DMS 273 (cell line): ENCODE measurements at regions not wholly inside any gene's neighbourhood (a gene's known extent, or its start where the extent isn't known, plus 50 kb on each side); places are given as distances from the start of the nearest gene placed in this dataset.

Experiments used
- DNase-seq: peaks from one replicate; lab custom pipeline; 2025; ENCODE audit not compliant: unreplicated experiment; lab: John Stamatoyannopoulos, UW

DNA sequence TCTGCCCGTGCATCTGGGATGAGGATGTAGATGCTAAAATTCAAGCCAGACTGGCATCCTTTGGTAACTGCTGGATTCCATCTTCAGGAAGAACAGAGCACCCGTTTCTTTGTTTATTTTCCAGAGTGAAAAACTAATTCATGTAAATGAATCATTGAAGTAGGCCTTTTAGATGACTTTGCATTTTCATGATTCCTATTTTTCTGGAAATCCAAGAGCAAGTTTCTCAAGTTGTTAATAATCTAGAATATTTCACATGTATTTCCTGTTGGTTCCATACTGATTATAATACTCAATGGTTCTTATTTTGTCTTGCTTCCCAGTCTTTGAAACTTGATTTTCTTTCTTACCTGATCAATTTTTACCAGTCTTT is 328.4 kb downstream of the LPIN1 start:
- no peak for DNase-seq

DNA sequence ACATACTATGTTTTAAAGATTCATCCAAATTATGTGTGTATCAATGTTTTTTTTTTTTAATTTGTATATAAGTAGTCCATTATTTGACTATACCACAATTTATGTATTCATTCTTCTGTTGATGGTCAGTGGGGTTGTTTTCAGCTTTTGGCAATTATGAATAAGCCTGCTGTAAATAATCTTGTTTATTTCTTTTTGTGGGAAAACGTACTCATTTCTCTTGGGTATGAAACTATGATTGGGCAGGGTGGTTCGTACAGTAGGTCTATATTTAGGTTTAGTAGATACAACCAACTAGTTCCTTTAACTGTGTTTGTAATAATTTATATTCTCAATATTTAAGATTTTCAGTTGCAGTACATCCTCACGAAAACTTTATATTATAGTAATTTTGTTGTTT is 329.2 kb downstream of the LPIN1 start:
- DNase-seq: no peak

DNA sequence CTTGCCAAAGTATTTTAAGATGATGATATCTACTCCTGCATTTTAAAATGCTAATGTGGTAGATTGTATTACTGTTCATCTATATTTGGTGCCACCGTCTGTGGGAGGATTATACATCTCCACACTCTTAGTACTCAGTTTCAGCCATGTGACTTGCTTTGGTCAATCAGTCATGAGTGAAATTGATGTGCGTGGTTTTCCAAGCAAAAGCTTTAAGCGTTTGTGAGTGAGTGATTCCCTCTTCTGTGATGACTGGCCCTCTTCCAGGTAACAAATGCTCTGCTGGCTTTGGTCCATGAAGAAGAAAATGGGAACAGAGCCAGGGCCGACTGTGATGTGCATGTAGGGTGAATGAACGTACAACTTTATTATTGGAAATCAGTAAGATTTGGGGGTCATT is 330.4 kb downstream of the LPIN1 start:
- DNase-seq: peak; percentile 63

DNA sequence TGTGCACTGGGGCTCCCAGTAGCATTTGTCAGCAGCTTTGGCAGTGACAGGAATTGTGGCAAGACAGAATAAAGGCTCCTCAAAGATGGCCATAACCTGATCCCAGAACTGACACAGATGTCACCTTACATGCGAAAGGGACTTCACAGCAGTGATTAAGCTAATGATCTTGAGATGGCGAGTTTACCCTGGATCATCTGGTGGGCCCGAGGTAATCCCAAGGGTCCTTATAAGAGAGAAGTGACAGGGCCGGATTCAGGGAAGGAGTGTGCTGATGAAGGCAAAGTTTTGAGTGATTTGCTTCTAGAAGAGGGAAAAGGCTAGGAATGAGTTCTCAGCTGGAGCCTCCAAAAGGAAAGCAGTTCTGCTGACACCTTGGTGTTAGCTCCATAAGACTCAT is 333.9 kb downstream of the LPIN1 start:
- no peak for DNase-seq

DNA sequence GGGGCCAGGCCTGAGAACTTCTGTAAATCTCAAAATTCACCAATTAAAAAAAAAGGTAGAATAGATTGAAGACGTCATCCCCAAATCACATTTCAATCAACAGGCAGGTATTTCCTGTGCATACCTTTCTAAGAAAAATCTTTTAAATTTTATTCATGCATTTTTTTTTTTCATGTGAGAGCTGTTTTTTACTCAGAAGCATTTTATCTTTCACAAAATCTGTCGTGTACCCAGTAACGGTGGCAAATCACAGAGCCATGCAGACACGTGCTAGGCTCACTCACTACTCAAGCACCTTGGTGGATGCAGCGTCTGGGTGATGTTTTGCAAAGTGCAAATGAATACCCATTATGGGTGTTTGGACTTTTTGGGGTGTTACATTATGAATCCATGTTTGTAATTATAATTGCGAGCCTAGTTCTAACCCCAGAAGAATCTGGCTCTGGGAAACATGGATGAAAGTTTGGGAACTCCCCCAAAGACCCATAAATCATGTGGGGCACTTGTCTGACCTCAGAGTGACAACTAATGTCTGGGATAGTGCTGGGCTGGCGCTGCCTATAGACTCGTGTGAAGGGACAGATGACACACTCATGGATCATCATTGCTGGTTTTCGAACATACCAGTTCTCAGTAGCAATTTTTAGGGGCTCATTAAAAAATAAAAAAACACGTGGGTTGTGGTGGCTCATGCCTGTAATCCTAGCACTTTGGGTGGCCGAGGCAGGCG is 335.2 kb downstream of the LPIN1 start:
- no peak for DNase-seq

DNA sequence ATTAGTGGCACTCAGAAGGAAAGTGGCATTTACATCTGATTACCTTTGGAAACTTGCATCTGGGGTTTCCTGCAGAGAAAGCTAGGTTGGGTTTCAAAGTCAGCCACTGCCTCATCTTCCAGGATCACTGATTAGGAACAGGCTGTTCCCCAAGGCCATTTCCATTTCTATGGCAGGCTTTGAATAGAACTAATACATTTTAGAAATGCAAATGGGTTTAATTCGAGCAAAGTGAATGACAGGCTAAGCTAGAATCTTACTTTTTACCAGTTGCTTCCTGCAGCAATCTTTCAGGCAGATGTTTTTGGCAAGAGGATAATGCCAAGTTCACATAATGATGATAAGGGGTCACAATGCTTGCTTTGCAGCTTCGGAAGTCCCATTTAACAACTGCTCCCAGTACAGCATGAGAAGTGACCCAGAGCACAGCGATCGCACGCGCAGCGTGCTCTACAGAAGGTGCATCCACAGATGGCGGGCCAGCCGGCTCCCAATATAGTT is 336.7 kb downstream of the LPIN1 start:
- no peak for DNase-seq

DNA sequence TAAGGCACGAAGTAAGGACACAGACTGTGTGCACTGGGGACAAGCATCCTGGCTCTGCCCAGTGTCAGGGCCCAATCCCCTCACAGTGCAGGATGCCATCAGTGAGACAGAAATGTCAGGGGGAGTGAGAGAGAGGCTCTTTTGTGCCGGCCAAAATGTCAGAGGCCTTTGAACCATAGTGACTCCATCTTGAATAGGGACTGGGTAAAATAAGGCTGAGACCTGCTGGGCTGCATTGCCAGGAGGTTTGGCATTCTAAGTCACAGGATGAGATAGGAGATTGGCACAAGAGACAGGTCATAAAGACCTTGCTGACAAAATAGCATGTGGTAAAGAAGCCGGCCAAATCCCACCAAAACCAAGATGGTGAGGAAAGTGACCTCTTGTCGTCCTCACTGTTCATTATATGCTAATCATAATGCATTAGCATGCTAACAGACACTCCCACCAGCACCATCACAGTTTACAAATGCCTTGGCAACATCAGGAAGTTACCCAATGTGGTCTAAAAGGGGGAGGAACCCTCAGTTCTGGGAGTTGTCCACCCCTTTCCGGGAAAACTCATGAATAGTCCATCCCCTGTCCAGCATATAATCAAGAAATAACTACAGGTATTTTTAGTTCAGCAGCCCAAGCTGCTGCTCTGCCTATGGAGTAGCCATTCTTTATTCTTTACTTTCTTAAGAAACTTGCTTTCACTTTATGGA is 337.4 kb downstream of the LPIN1 start:
- DNase-seq: no peak

DNA sequence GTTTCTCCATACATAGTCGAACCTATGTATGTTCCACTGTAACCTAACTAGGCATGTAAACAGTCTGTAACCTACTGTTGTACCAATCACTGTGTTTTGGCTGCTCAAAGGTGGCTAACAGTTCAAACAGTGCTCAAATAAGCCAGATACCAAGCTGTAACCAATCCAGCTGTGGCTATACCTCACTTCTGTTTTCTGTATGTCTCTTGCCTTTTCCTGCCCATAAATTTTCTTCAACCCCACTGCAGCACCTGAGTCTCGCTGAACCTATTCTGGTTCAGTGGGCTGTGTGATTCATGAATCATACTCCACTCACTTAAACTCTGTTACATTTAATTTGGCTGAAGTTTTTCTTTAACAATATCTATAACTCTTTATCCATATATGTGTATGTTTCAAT is 340.7 kb downstream of the LPIN1 start:
- DNase-seq: no peak

DNA sequence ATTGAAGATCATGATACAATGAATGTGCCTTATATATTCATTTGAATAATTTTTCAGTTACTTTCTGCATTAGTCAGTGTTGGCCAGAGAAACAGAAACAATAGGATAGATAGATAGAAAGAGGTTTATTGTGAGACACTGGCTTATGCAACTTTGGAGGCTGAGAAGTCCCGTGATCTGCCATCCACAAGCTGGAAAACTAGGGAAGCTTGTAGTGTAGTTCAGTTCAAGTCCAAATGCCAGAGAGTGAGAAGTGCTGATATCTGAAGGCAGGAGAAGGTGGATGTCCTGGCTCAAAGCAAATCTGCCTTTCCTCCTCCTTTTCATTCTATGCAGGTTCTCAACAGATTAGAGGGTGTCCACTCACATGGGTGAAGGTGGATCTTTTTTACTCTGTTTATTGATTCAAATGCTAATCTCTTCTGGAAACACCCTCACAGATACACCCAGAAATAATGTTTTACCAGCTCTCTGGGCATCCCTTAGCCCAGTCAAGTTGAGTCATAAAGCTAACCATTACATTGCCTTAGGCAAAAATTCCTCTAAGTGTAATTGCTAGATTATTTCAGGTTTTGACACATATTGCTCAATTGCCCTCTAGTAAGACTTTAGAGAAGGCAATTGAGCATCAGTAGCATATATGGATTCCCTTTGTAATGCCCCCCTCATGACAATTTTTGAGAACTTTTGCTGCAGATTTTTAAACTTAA is 341.4 kb downstream of the LPIN1 start:
- DNase-seq: no peak

DNA sequence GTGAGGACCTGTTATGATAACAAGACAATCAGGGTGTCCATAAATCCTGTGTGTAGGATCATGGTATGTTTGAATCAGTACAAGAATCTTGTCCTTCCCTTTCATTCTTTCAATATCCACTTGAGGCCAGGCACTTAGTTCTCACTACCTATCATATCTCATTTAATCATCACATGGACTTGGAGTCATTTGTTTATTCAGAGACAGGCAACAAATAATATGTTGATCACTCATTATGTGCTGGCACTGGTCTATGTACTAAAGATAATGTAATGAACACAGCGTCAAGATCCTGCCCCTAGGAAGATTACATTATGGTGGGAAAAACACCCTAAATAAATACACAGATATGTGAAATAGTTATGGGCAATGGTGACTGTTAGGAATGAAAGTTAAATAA is 342.6 kb downstream of the LPIN1 start:
- DNase-seq: no peak

DNA sequence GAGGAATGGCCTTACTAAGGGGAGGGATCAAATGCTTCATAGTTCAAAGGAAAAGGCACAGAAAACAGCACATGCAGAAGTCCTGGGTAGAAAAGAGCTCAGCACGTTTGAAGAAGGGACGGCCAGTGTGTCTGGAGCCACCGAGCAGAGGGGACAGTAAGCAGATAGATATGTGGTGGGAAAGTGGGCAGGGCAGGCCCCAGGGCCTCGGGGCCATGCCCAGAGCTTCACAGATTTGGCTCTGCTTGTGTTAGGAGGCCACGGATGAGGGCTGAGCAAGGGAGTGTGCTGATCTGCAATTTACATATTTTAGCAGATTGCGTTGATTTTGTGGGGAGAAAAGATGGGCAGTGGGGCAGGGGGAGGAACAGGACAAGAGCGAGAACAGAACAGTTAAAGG is 343.1 kb downstream of the LPIN1 start:
- no peak for DNase-seq

DNA sequence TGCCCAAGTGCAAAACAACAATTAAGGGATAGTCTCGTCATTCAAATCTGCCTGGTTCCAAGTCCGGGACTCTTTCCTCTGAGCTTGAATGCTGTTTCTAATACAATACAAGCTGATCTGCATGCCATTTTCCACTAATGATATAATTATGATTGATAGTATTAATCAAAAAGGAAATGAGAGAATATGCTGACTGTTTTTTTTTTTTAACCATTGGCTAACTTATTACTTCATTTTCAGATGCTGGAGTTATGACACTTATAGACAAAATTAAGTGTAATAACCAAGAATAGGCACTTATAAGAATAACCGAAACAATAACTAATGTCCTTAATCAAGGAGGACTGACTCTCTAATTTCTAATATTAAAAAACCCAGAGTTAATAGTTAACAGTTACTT is 343.6 kb downstream of the LPIN1 start:
- DNase-seq: no peak

DNA sequence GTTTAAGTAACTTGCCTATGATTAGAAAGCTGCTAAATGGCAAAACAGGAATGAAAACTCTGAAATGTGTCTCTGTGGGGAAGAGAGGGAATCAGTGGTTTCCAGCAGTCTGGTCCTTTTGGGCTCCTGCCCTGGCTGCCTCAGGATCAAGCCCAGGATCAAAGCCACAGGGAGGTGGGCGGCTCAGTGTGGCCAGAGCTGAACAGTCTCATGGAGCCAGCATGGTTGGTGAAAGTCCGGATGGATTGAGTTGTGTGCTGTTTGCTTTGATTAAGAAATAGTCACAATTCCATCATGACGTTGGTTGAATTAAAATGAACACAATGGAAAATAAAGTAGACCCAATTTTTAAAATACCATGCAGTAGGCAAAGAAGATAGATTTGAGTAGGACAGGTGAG is 344.2 kb downstream of the LPIN1 start:
- DNase-seq: no peak

DNA sequence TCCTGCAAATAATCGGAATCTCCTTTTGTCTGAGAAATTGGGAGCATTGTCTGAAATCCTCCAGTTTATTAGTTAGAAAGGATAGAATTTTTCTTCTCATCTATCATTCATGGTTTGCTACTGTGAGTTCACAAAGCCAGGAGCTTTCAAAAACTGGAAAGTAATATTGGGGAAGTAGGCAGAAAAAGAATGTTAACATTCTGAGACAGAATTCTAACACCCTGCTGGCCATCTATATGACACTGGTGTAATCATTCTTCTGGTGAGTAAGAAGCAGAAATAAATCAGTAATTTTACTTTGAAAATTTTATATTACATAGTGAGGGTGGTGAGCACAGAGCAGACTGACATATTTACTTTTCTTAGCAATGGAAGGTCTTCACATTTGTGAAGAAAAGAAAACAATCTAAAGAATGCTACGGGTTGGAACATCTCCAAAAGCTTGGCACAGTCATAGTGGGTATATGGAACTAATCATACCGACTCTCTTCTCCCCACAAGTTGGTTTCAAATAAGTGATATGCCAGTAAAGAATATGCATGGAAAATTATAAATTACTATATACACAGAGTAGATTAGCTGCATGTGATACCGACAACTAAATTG is 344.9 kb downstream of the LPIN1 start:
- no peak for DNase-seq

DNA sequence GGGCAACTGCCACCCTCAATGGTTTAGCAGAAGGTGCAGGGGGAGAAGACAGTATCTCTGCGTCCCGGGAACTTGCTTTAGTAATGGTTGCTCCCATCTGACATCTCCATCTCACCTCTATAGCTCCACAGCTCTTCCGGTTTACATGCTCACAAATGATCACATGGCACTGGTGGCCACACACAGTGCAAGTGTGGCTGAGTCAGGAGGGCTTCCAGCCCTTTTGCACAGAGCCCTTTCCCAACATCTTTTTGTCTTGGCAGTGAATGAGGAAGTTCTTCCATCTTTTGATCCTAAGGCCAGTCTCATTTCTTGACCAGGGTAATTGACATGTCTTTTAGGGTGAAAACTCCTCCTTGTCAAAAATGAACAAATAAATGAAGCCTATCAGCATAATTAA is 347.7 kb downstream of the LPIN1 start:
- no peak for DNase-seq

DNA sequence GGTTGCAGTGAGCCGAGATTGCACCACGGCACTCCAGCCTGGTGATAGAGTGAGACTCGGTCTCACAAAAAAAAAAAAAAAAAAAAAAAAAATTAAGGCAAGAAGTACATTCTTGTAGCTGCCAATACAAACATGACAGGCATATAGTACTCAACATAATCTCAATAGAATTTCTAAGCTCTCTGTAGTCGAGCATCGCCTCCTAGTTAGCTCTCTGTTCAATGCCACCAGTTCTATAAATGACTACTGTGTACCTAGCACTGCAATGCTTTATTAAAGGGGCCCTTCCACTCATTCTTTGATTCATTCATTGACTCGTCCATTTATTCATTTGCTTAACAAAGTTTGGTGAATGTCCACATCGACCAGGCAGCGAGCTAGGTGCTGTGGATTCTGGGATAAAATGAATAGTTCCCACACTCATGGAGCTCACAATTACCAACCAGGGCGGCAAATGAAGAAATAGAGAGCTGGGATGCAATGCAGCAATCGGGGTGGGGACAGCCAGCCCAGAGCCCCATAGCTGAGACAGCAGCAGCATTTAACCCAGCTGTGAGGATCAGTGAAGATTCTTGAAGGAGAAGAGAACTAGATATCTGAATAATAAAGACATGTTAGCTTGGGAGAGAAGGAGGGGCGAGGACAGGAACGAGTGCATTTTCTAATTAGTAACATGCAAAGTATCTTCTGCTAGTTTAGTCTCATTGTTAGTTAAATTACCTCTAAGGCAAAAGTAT is 349.8 kb downstream of the LPIN1 start:
- DNase-seq: no peak

DNA sequence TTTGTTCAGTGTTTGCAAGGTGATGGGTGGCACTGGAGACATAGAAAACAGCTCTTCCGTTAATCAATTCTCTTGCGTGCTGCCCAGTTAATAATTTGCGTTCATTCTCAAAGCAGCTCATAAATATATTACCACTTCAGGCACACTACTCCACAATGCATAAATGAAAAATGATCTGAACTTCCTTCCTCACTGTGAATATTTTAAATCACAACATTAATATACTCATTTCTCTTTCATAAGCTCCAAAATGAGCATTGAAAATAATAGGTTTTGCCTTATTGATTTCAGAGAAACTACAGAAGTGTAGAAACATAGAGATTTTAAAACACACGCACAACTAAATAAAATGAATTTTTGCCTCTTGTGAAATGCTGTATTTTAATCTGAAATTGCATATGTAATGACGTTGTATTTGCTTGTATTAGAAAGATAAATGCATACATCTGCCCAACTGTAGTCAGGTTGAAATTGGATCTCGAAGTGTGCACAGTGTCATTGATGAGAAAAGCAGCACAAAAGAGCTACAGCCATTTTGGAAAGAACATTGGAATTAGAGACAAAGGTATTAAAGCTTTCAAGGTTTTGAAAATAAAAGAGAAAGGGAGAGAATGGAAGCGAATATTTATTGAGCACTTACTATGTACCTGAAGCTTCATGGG is 350.5 kb downstream of the LPIN1 start:
- no peak for DNase-seq

DNA sequence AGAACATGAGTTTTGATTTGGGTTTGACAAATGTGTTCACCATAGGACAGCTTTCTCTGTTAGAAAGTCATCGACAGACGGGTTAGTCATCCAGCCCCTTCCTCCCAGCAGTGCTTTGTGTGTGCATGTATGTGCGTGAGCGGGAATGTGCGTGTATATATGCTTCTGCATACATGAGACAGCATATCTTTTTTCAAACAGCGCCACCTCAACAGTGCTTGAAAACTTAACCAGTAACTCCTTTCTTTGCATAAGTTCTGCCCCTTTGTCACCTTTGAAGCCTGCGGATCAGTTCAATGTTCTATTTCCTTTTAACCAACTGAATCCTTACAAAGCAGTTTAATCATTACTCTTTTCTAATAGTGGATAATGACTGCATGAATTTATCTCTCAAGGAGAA is 351.4 kb downstream of the LPIN1 start:
- no peak for DNase-seq

DNA sequence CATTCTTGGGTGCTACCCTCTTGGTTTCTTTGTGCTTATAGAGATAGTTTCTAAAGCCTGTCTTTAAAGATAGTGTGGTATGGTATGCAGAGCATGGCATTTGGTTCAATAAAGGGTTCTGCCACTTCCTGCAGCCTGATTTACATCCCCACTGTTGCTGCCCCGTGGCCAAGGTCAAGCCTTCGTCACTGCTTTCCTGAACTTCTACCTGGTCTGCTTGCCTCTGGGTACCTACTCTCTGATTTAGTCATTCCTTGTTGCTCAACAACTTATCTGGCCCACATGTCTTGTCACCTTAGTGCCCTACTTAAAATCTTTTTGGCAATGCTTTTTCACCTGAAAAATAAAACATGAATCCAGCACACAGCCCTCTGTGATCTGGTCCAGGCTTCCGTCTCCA is 352.9 kb downstream of the LPIN1 start:
- no peak for DNase-seq

DNA sequence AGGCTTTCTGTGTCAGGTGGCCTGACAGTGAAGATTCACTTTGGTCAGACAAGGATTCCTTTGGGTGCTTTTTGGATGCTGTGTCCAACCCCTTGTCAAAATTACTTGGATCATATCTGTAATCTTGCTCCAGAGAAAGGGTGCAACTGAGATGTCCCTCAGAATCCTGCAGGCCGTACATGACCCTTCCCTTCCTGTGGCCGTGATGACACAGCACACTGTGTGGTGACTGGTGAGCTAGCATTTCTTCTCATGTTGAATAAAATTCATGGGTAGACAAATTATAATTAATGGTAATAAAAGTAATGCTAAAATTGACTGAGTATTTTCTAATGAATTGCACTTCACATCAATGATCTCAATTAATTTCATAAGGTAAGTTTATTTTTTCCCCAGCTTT is 356.2 kb downstream of the LPIN1 start:
- DNase-seq: no peak

DNA sequence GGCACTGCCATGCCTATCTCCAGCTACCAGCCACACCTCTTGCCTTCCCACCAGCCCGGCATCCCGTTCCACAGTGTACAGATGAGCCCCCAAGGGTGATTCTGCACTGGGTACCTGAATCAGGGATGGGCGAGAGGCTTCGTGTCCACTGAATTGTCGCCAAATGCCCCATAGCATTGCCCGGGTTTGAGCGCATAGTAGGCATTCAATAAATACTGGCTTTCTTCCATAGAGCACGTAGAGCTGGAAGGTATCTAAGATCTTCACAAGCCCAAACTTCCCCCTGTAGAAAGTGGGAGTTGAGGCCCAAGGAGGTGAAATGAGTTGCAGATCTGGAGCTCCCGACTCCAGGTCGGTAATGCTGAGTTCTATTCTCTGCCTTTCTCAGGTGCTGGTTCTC is 358.7 kb downstream of the LPIN1 start:
- no peak for DNase-seq
